Activated naive CD4-positive, alpha-beta T cell treated with anti-CD3 and anti-CD28 coated beads, Interleukin-2, amount 50 U/mL, for 72 hours (primary cell): ENCODE measurements at regions not wholly inside any gene's neighbourhood (a gene's known extent, or its start where the extent isn't known, plus 50 kb on each side); places are given as distances from the start of the nearest gene placed in this dataset.
A peak's percentile ranks its signal among the peaks of the same experiment; 100 is the strongest.

Source experiments
- ATAC-seq, 2 donors: fragments of 150-1000 bp; cut with Tn5 transposase; 2 replicates each; pipeline ENCODE4 v1.10.0; 2021; ENCODE audit warnings: mild to moderate bottlenecking in 2 of 2, moderate library complexity in 2 of 2
- DNase-seq, 2 donors: peaks; one replicate each; pipeline ENCODE4 v3.0.0; 2021 to 2022; ENCODE audit warnings: low spot score in 2 of 2
- H3K27ac Mint-ChIP-seq, 2 donors: one replicate each; pipeline ENCODE4 v1.8.0; 2022; ENCODE audit warnings: mild to moderate bottlenecking in 2 of 2, mixed read lengths in 2 of 2
- H3K36me3 Mint-ChIP-seq, 2 donors: one replicate each; pipeline ENCODE4 v1.8.0; 2022; ENCODE audit warnings: mixed read lengths in 2 of 2
- H3K9me3 Mint-ChIP-seq, 2 donors: one replicate each; pipeline ENCODE4 v1.8.0; 2022; ENCODE audit warnings: mixed read lengths in 2 of 2

DNA sequence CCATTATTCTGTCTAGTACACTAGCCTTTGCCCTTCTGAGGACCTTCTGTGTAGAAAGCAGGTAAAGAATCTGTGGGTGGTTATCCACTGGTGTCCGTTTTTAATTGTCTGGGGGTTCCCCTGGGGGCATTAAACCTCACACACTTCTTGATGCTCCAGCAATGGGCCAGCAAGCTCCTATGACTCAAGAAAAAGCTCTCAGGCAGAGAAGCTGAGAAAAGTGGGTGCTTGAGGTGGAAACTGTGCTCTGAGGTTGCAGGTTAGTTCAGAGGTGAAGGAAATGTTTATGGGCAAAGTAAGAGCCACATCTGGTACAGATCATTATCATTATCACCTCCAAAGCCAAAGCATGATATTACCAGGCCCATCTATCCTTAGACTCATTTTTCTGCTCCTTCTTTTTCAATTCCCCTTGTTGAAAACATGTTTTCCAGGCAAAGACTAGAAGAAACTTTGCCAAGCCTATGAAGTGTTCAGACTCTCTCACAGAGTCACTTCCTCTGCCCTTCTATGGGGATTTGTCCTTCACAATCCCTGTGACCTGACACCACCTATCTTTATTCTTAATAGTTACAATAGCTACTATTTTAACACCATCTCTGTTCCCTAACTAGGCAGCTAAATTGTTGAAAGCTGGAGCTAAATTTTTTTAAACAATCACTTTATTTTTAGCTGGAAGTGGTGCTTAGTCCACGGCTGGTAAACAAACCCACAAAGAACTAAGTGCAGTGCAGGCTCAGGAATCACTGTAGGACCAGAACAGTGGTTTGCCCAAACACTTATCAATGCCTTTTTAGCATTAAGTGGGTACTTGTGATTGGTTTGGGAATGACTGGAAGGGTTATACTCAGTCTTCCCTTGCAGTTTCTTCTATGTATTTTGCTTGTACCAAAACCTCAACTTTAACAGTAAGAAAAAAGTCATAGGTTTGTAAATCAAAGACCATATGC lies 512.8 kb upstream of the POU3F3 start:
- DNase-seq (no peak), ATAC-seq (no peak)
- H3K27ac Mint-ChIP-seq: no peak overlapping the region
- H3K36me3 Mint-ChIP-seq: peaks cover 0 to 5% of the 10 kb centered on the region in 2 donors
- H3K9me3 Mint-ChIP-seq: peaks cover 0 to 3% of the 10 kb centered on the region in 2 donors

DNA sequence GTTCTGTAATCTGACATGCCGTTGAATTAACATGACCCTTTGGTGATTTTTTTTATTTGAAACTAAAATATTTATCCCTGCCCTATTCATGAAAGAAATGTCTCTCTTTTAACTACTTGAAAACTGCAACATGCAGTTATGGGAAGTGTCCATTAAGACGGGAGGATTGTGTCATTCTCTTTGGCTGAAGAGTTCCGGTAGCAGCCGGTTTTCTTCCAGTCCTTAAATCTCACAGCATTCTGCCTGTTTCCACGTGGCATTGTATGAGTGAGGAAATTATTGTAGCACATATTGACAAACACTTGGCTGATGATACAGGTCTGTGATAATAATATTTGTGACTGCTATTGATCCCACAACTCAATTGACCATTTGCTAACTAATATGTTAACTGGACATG lies 509.6 kb upstream of the POU3F3 start:
- H3K36me3 Mint-ChIP-seq: peaks cover 0 to 5% of the 10 kb centered on the region in 2 donors
- H3K9me3 Mint-ChIP-seq: no peaks in the 10 kb centered on the region
- no peak for DNase-seq
- no peak overlapping the region for H3K27ac Mint-ChIP-seq
- no peak for ATAC-seq

DNA sequence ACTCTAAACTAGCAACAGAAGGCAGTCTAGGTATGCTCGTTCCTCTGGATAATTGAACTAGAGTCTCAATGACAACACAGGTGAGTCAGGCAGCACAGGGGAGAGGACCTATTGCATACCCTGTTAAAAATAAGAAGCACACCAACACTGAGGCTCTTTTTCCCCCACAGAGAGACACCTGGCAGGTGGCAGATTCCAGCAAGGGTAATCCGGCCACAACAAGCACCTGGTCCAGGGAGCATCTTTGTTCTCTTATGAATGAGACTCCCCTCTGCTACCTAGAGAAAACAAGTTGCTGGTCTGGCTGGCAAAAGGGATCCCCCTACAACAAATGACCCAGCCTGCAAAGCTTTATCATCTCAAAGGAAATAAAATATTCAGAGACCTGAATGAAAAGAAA lies 508.9 kb upstream of the POU3F3 start:
- H3K9me3 Mint-ChIP-seq: no peaks in the 10 kb centered on the region
- peaks cover 0 to 5% of the 10 kb centered on the region in 2 donors for H3K36me3 Mint-ChIP-seq
- no peak for ATAC-seq
- no peak overlapping the region for H3K27ac Mint-ChIP-seq
- DNase-seq: no peak

DNA sequence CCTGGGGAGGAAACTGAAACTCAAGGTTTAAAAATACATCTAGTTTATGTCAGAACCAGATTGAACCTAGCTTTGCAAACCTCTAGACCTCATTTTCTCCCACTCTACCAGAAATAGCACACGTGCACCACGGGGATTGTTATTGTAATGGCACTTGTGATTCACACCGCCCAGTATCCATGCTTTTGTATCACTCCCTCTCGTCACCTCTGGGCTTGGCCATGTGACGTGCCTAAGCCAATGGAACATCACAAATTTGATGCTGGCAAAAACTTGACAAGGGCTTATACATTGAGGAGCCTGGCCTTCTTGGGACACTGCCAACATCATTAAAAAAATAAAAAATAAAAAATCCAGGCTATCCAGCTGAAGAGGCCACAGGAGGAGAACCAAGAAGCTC lies 495.8 kb upstream of the POU3F3 start:
- H3K36me3 Mint-ChIP-seq: no peaks in the 10 kb centered on the region
- no peak overlapping the region for H3K27ac Mint-ChIP-seq
- ATAC-seq (no peak), DNase-seq (no peak)
- H3K9me3 Mint-ChIP-seq: no peaks in the 10 kb centered on the region

DNA sequence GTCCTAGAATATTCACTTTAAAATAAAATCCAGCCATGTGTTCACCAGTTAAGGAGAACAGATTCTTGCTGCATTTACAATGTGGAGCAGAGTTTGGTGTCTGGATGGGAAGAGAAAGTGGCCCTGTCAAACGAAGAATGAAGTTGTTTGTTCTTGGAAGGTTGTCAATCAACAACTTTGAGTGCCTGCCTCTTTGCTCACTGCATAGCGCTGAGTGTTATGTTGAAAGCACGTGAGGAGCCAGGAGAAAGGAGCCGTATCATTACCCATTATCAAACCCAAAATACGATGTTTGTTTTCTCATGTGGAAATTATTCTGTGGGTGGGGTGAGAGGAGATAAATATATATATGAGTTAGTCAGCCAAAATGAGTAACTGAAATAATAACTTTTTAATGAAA lies 492.5 kb upstream of the POU3F3 start:
- Mint-ChIP-seq H3K27ac (no peak overlapping the region), H3K36me3 (no peaks in the 10 kb centered on the region), H3K9me3 (no peaks in the 10 kb centered on the region)
- ATAC-seq (no peak), DNase-seq (no peak)

DNA sequence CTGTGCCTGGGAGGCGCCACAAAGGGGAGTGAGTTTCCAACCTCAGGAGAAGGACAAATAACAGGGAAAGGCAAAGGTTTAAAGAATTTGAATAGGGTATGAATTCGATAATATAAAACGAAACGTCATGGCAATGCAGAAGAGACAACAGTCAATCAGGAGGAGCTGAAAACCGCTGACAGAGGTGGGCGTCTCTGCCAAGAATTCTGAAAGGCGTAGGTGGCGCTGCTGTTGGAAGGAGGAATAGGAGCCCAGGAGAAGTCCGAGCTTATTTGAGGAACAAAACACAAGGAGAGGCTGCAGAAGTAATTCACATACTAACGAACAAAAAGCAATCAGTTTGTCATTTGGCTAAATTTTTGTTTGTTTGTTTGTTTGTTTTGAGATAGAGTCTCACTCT lies 485.8 kb upstream of the POU3F3 start:
- Mint-ChIP-seq H3K9me3 (no peaks in the 10 kb centered on the region), H3K27ac (no peak overlapping the region), H3K36me3 (no peaks in the 10 kb centered on the region)
- ATAC-seq: no peak
- DNase-seq: no peak

DNA sequence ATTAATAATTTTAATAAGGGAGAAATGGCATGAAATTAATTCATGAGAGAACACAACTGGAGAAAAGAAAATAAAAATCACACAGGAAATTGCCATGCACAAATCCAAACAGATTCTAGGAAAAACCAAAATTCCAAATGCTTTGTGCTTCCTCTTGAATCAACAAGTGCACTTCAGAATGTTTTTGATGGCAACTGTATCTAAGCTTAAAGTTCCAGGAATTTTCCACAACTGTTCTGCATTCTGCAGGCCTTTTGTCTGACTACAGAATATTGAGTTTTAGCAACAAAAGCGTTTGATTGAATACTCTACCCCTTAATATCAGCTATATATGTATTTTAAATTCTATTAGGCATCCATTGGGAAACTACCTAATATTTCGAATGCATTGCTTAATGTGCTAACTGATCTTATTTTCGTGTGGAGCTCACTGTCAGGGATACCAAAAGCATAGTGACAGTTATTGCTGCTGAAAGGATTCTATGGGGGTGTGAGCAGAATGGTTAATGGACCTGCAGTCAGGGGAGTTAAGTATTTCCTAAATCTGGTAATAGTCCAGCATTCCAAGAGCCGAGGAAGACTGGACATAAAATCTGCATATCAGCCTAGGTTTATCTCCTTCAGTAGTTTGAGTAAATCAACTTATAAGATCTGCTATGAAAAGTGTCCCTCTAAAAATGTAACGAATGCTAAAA lies 482.7 kb upstream of the POU3F3 start:
- DNase-seq (no peak), ATAC-seq (no peak)
- H3K36me3 Mint-ChIP-seq: no peaks in the 10 kb centered on the region
- H3K27ac Mint-ChIP-seq: no peak overlapping the region
- no peaks in the 10 kb centered on the region for H3K9me3 Mint-ChIP-seq

DNA sequence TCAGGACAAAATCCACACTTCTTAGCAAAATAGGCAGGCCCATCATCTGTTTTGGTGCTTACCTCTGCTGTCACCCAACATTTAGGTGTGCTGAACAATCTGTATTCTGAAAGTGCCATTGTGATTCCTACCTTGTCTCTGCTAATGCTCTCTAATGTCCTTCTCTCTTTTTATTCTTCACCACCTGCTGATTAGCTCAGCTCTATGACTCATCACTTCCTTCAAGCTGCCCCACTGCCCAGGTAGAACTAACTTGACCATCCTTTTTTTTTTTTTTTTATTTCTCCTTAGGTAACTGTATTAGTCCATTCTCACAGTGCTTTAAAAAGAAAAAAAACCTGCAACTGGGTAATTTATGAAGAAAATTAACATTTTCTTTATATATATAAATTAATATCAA lies 478.7 kb upstream of the POU3F3 start:
- DNase-seq (no peak), ATAC-seq (no peak)
- Mint-ChIP-seq H3K36me3 (peaks cover 0 to 6% of the 10 kb centered on the region in 2 donors), H3K9me3 (peaks cover 0 to 5% of the 10 kb centered on the region in 2 donors), H3K27ac (no peak overlapping the region)

DNA sequence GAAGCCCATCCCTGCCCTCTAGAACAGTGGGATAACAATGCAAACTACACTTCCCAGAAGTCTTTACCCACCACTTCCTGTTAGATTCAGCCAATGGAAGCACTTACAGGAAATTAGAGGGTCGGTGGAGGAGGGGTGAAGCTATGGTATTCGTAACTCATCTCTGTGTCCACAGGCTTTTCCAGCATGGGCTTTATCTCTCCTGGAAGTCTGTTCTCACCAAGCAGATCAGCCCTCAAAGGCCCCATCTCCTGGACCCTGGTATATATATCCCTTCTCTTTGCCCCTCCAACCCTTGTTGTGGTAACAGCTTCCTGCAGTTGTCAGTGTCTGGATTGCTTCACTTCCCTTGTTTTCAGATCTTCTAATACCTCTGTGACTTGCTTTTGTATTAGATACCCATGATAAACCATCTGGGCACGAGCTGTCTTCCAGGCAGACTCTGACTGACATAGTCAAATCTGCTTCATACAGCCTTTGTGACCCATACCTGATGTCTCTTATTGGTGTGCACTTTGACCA lies 475.0 kb upstream of the POU3F3 start:
- Mint-ChIP-seq H3K9me3 (peaks cover 0 to 7% of the 10 kb centered on the region in 2 donors), H3K27ac (peak overlapping the region; percentile 72 to 84), H3K36me3 (peaks cover 0 to 8% of the 10 kb centered on the region in 2 donors)
- peak; percentile 61 to 76 for ATAC-seq
- peak in 1 of 2 donors; percentile 7 for DNase-seq

DNA sequence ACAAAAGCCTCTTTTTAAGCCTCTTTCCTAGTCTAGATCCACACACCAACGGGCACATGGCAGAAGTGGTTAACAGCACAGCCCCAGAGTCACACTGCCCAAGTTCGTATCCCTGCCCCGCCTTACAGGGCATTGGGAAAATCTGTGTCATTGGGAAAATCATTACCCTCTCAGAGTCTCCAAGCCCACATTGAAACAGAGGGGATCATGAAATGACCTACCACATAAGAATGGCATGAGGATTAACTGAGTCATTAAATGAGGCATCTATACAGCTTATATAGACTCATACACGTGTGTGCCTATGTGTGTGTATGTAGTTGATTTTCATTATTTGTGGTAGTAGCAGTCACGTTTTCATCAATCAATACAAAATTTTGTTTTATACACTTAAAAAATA lies 469.0 kb upstream of the POU3F3 start:
- DNase-seq: no peak
- H3K9me3 Mint-ChIP-seq: peaks cover 0 to 8% of the 10 kb centered on the region in 2 donors
- ATAC-seq: no peak
- no peak overlapping the region for H3K27ac Mint-ChIP-seq
- H3K36me3 Mint-ChIP-seq: peaks cover 0 to 11% of the 10 kb centered on the region in 2 donors

DNA sequence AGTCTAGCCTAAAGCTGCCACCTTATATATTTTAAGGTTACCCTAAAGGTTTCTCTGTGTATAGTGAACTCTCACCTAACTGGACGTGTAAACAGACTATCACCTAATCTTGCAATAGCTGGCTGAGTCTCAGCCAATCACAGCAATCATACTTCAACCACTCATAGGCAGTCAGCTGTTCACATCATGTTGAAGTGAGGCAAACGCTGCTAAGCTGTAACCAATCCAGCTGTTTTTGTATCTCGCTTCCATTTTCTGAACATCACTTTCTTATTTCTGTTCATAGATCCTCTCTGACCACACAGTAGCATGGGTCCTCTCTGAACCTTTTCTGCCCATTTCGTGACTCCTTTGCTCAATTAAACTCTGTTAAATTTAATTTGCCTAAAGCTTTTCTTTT lies 468.2 kb upstream of the POU3F3 start:
- Mint-ChIP-seq H3K9me3 (peaks cover 0 to 3% of the 10 kb centered on the region in 2 donors), H3K36me3 (peaks cover 0 to 7% of the 10 kb centered on the region in 2 donors), H3K27ac (no peak overlapping the region)
- ATAC-seq (no peak), DNase-seq (no peak)

DNA sequence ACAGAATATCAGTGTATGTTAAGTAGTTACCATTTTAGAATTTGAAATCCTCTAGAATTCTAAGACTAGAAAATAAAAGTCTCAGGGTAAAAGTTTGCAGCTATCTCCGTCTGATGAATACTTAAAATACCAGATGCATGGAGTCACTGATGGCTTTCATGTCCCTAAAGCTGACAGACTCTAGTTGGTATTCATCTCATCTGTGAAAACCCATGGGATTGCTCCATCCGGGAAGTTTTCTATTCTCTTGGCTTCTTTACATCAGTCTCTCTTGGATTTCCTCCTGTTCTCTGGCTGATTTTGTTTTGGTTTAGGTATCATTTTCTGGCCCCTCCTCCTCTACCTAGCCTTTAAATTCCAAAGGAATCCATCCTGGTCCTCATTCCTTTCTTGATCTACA lies 465.6 kb upstream of the POU3F3 start:
- ATAC-seq (no peak), DNase-seq (no peak)
- peaks cover 0 to 7% of the 10 kb centered on the region in 2 donors for H3K36me3 Mint-ChIP-seq
- H3K27ac Mint-ChIP-seq: no peak overlapping the region
- peaks cover 0 to 3% of the 10 kb centered on the region in 2 donors for H3K9me3 Mint-ChIP-seq

DNA sequence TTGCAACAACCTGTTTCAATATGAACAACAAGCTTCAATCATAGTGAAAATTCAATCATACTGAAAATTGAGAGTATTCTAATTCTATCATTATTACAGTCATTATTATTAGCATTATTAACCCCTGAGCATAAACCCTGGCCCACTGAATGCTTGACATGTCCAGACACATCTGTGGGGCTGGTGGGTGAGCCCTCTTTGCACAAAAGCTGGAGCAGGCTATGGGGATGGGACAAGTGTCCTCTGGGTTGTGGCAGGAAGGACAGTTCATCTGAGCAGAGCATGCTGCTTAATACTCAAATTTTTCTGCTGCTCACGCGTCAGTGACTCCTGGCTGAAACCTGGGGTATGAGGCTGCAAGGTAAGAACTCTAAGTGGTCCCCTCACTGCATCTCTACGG lies 451.1 kb upstream of the POU3F3 start:
- no peaks in the 10 kb centered on the region for H3K36me3 Mint-ChIP-seq
- no peak for DNase-seq
- H3K9me3 Mint-ChIP-seq: no peaks in the 10 kb centered on the region
- no peak overlapping the region for H3K27ac Mint-ChIP-seq
- ATAC-seq: no peak

DNA sequence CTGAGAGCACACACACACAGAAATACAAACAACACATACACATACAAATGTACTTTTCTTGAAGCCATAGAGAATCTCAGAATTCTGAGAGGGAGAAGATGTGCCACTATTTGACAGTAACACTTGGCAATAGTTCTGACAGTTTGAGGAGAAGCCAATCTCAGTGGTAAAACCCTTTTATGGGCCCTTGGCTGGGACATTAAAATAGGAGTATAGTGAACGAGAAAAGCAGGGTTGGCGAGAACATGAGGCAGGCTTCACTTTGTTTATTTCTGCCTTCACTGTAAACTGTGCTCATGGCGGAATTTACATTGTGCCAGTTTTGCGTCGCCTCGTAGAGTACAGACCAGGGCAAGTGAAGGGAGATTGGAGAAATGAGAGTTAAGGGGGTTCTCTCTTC lies 449.4 kb upstream of the POU3F3 start:
- H3K9me3 Mint-ChIP-seq: no peaks in the 10 kb centered on the region
- DNase-seq: no peak
- no peak overlapping the region for H3K27ac Mint-ChIP-seq
- no peaks in the 10 kb centered on the region for H3K36me3 Mint-ChIP-seq
- ATAC-seq: no peak

DNA sequence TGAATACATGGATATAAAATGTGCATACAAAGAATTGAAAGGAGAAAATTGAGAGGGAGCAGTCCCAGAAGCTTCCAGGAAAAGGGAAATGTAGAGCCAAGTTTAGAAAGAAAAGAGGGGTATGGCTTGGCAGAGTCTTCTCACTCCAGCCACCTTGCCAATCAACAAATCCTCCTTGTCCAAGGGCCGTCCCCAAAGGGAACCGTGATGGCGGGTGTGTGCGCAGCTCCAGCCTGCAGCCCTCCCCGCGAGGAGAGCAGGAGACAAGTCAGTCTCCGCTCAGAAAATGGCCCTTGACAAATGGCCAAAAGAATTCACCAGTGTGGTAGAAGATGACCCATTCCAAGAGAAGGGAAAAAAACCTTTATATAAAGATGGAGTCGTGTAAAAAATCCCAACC lies 448.3 kb upstream of the POU3F3 start:
- Mint-ChIP-seq H3K27ac (no peak overlapping the region), H3K9me3 (no peaks in the 10 kb centered on the region), H3K36me3 (no peaks in the 10 kb centered on the region)
- DNase-seq (no peak), ATAC-seq (no peak)

DNA sequence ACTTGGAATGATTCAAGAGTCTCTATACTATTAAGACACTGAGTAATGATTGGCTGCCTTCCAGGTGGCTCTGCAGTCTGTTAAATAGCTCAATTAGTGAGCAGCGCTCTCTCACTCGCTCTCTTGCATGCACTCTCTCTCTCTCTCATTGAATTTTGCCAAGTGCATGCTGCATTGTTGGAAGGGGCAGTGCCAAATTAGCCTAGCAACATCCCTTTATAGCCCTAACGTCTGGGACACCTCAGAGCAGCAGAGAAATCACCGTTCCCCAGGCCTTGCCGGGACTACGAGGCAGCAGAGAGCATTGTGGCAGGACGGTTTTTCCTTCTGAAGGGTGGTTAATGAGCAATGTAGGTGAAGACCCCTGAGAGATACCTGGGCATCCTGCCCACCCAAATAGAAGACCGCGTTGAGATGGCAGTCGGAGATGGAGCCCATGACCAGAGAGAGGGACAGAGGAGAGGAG lies 447.6 kb upstream of the POU3F3 start:
- DNase-seq (no peak), ATAC-seq (no peak)
- Mint-ChIP-seq H3K9me3 (no peaks in the 10 kb centered on the region), H3K27ac (no peak overlapping the region), H3K36me3 (no peaks in the 10 kb centered on the region)

DNA sequence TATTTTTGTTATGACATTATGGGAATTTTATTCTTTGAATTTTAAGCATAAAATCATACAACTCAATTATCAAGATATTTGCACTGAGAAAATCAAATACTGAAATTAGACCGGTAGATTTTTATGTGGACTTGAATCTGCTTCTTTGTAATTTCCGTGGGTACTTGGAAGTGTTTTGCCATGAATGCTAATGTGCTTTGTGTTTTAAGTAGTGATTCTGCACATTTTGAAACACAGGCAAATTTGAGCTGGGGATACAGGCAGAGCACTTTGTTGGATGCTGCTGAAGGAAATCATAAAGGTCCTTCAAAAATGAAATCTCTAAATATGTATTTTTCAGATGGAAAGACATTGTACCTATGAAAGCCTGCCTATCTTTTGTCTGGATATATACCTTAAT lies 446.3 kb upstream of the POU3F3 start:
- Mint-ChIP-seq H3K27ac (no peak overlapping the region), H3K9me3 (no peaks in the 10 kb centered on the region), H3K36me3 (no peaks in the 10 kb centered on the region)
- ATAC-seq: no peak
- DNase-seq: no peak
